T47D (cell line): ENCODE measurements at regions not wholly inside any gene's neighbourhood (a gene's known extent, or its start where the extent isn't known, plus 50 kb on each side); places are given as distances from the start of the nearest gene placed in this dataset.
"Not testable (repeated sequence)": the region's sequence is repeated elsewhere in the genome, so short reads cannot be mapped to it uniquely, and the experiment has no call there.

Experiments used
- DNase-seq, 2 experiments: peaks; one replicate each; pipeline versions ENCODE4 v3.0.0 to v3.0.0-alpha.2; 2011 to 2012; ENCODE audit warnings: low read depth in 1 of 2, low spot score in 1 of 2
- JUND ChIP-seq: IDR thresholded peaks from 2 replicates; pipeline ENCODE4 v1.6.1; 2012; ENCODE audit warnings: low read depth
- in situ Hi-C: cut with HindIII; loops from 2 replicates; pipeline ENCODE4 v1.10.0; 2016; ENCODE audit warnings: low sequenced_read_pairs, low pct_unique_long_range_greater_than_20kb

GRCh38 chr7:53596230-53596629 is 560.8 kb downstream of the POM121L12 start:
- no peak for TF ChIP-seq JUND
- in situ Hi-C loops, result no loop called here
- no peak for DNase-seq

GRCh38 chr7:53600296-53600695 is 564.9 kb downstream of the POM121L12 start:
- in situ Hi-C loops, result no loop called here
- DNase-seq, result no peak
- no peak for TF ChIP-seq JUND

GRCh38 chr7:53602817-53603418 is 567.5 kb downstream of the POM121L12 start:
- in situ Hi-C loops, result no loop called here
- peak in 1 of 2 experiments; percentile 49 for DNase-seq
- TF ChIP-seq JUND, result no peak

- in situ Hi-C loops, result no loop called here
- no peak for TF ChIP-seq JUND
- no peak for DNase-seq
These were observed 568.0 kb downstream of the POM121L12 start for GRCh38 chr7:53603461-53603860.

GRCh38 chr7:53604201-53604600 is 568.8 kb downstream of the POM121L12 start:
- in situ Hi-C loops, result no loop called here
- no peak for TF ChIP-seq JUND
- DNase-seq, result peak in 1 of 2 experiments; percentile 24

GRCh38 chr7:53607961-53608360 is 572.5 kb downstream of the POM121L12 start:
- in situ Hi-C loops, result no loop called here
- no peak for DNase-seq
- no peak for TF ChIP-seq JUND

- in situ Hi-C loops, result no loop called here
- no peak for TF ChIP-seq JUND
- DNase-seq, result no peak
These were observed 573.8 kb downstream of the POM121L12 start for GRCh38 chr7:53609185-53609584.

- no peak for TF ChIP-seq JUND
- in situ Hi-C loops, result no loop called here
- DNase-seq, result no peak
These were observed 575.6 kb downstream of the POM121L12 start for GRCh38 chr7:53611043-53611442.

- no peak for TF ChIP-seq JUND
- in situ Hi-C loops, result no loop called here
- DNase-seq, result no peak
These were observed 588.9 kb downstream of the POM121L12 start for GRCh38 chr7:53624356-53624755.

GRCh38 chr7:53628775-53629174 is 593.3 kb downstream of the POM121L12 start:
- TF ChIP-seq JUND, result no peak
- in situ Hi-C loops, result no loop called here
- DNase-seq, result no peak

GRCh38 chr7:53635251-53635650 is 599.8 kb downstream of the POM121L12 start:
- in situ Hi-C loops, DNase-seq: not testable (repeated sequence)

GRCh38 chr7:53638517-53638916 is 603.1 kb downstream of the POM121L12 start:
- TF ChIP-seq JUND, result no peak
- no peak for DNase-seq
- in situ Hi-C loops, result no loop called here

GRCh38 chr7:53641091-53641490 is 605.7 kb downstream of the POM121L12 start:
- no peak for DNase-seq
- TF ChIP-seq JUND, result no peak
- in situ Hi-C loops, result no loop called here

- in situ Hi-C loops, result no loop called here
- no peak for TF ChIP-seq JUND
These were observed 606.9 kb downstream of the POM121L12 start for GRCh38 chr7:53642361-53642760.

More at GRCh38 chr7:53642361-53642760, 606.9 kb downstream of the POM121L12 start:
- no peak for DNase-seq
